ENCODE measurements at regions not wholly inside any gene's neighbourhood (a gene's known extent, or its start where the extent isn't known, plus 50 kb on each side); places are given as distances from the start of the nearest gene placed in this dataset.

- POLR2A ChIA-PET = no interaction called here
Observed at GRCh38 chr2:42924418-42924886, 132.1 kb upstream of the HAAO start.

DNA sequence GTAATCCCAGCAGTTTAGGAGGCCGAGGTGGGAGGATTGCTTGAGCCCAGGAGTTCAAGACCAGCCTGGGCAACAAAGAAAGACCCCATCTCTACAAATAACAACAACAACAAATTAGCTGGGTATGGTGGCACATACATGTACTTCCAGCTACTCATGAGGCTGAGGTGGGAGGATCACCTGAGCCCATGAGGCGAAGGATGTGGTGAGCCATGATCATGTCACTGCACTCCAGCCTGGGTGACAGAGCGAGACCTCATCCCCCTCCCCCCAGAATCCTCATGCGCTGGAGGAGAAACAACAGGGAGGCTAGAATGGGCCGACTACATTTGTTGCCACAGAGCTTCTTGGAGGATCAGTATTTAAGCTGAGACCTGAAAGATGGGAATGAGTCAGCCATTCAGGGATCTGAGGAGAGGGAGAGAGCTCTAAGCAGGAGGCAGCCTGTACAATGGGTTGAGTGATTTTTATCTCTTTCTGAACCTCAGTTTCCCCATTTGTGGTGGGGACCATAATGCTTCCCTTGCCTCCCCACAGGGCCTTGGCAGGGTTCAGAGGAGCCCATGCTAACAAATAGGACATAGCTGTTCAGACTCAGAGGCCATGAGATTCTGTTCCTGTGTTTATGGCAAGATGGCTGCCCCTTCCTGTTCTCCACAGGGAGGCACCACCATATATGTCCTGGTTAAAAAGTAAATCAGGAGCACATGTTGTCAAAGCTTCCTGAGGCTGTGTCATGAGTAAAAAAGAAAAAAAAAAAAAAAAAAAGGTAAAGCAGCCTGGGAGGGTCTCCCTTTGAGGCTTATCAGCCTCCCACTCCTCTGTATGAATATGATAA lies 131.4 kb upstream of the HAAO start:
- no peak for DNase-seq (ENCODE audit: extremely low spot score)
- ChIA-PET CTCF (interaction anchor here (1.3 to 2.0 kb wide), 2 partner anchors 13 to 23 kb away, joined by 5 to 7 read pairs; no protein-coding TSS in a partner anchor), POLR2A (no interaction called here)
- TF ChIP-seq, protein P1, sequence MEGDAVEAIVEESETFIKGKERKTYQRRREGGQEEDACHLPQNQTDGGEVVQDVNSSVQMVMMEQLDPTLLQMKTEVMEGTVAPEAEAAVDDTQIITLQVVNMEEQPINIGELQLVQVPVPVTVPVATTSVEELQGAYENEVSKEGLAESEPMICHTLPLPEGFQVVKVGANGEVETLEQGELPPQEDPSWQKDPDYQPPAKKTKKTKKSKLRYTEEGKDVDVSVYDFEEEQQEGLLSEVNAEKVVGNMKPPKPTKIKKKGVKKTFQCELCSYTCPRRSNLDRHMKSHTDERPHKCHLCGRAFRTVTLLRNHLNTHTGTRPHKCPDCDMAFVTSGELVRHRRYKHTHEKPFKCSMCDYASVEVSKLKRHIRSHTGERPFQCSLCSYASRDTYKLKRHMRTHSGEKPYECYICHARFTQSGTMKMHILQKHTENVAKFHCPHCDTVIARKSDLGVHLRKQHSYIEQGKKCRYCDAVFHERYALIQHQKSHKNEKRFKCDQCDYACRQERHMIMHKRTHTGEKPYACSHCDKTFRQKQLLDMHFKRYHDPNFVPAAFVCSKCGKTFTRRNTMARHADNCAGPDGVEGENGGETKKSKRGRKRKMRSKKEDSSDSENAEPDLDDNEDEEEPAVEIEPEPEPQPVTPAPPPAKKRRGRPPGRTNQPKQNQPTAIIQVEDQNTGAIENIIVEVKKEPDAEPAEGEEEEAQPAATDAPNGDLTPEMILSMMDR (IDR thresholded peaks at IDR 0.05; ENCODE audit: control extremely low read depth, extremely low read depth, low read depth, missing control alignments) = no peak

More at GRCh38 chr2:42924418-42924886, 132.1 kb upstream of the HAAO start:
- no peak for DNase-seq (ENCODE audit: extremely low spot score)
- TF ChIP-seq, protein P1 (IDR thresholded peaks at IDR 0.05; ENCODE audit: control extremely low read depth, extremely low read depth, low read depth, missing control alignments) = no peak
- CTCF ChIA-PET = interaction anchor here (1.3 kb wide), 1 partner anchor 13 kb away, joined by 5 read pairs; no protein-coding TSS in a partner anchor

- no peak for DNase-seq (ENCODE audit: extremely low spot score)
- ChIA-PET POLR2A (no interaction called here), CTCF (interaction anchor here (1.3 to 2.0 kb wide), 2 partner anchors 12 to 24 kb away, joined by 5 to 7 read pairs; no protein-coding TSS in a partner anchor)
- TF ChIP-seq, protein P1 (IDR thresholded peaks at IDR 0.05; ENCODE audit: control extremely low read depth, extremely low read depth, low read depth, missing control alignments) = no peak
Observed at GRCh38 chr2:42922790-42923579, 130.6 kb upstream of the HAAO start.

GRCh38 chr2:42922293-42922692 lies 129.9 kb upstream of the HAAO start:
- ChIA-PET CTCF (interaction anchor here (2.0 kb wide), 1 partner anchor 25 kb away, joined by 7 read pairs; no protein-coding TSS in a partner anchor), POLR2A (no interaction called here)
- TF ChIP-seq, protein P1 (IDR thresholded peaks at IDR 0.05; ENCODE audit: control extremely low read depth, extremely low read depth, low read depth, missing control alignments) = no peak
- DNase-seq (ENCODE audit: extremely low spot score) = no peak

DNA sequence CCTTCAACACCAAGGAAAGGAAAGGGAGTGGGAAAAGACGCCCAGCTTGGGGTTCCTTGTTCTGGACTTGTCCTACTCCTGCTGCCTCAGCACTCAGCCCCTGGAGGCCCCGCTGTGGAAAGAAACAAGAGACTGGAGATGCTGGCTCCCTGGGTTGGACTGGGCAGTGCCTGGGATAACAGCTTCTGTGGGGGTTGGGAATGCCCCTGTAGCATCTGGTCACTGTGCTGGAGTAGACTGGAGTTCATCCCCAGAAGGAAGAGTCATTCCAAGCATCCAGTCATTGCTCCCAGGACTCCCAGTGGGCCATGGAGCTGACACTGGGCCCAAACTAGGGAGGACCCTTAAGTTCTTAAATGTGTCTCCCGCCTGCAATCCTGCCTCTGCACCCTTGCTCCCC lies 129.3 kb upstream of the HAAO start:
- TF ChIP-seq, protein P1 (IDR thresholded peaks at IDR 0.05; ENCODE audit: control extremely low read depth, extremely low read depth, low read depth, missing control alignments) = no peak
- POLR2A ChIA-PET = no interaction called here
- CTCF ChIA-PET = interaction anchor here (2.0 kb wide), 1 partner anchor 25 kb away, joined by 7 read pairs; no protein-coding TSS in a partner anchor
- no peak for DNase-seq (ENCODE audit: extremely low spot score)

DNA sequence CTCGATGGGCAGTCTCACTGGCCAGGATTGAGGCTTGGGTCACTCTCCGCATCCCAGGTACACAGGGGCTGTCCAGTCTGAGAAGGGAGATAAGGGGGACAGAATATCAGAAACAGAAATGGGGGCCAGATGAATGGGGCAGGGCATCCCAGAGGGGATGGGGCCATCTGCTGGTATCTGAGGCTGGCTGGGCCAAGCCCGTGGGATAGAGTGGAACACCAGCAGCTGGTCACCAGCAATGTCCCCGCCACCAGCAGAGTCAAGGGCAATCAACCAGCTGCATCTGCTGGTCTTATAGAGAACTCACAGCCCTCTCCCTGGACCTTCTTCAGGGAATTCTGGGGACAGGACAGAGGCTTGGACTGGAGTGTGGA lies 128.8 kb upstream of the HAAO start:
- ChIA-PET CTCF (interaction anchor here (1.1 kb wide), 1 partner anchor 62 kb away, joined by 3 read pairs; no protein-coding TSS in a partner anchor), POLR2A (no interaction called here)
- DNase-seq (ENCODE audit: extremely low spot score) = no peak
- TF ChIP-seq, protein P1 (IDR thresholded peaks at IDR 0.05; ENCODE audit: control extremely low read depth, extremely low read depth, low read depth, missing control alignments) = no peak

All from GM10248 (cell line).